ENCODE measurements at regions not wholly inside any gene's neighbourhood (a gene's known extent, or its start where the extent isn't known, plus 50 kb on each side); places are given as distances from the start of the nearest gene placed in this dataset.

DNA sequence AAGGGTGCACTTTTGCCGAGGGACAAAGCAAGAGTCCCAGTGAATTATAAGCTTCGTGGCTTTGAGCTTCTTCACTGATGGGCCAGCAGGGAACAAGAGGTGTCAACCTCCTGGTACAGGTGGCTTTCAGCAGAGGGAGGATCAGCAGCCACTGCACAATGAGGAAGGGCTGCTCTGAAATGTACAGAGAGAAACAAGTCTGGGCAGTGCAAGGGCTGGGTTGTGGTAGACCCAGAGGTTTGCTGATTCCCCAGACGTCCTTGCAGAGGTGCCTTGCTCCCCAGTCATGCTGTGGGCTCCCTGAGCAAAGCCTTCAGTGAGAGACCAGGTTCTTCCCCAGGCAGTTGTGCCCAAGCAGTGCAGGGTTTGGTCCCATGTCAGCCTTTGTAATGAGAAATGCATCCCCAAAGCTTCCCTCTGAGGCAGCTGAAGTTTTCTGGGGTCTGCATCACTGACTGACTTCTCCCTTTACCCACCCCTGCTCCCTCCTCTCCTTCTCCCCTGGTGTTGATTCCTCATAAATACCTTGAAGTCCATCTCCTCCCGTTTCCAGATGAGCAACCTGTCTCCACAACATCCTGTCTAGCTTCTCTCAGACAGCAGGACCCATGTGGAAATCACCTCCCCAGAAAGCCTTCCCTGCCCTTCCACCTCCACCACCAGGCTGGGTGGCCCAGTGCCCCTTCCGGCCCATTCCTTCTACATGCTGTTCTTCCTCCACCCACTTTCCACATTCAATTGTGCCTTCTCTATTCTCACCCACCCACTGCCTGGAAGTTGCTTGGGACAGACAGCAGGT lies 599.6 kb upstream of the ADAMTS16 start:
- DNase-seq (ENCODE audit: extremely low read depth, low read depth) = no peak

GRCh38 chr5:4541334-4541733 lies 598.8 kb upstream of the ADAMTS16 start:
- DNase-seq (ENCODE audit: extremely low read depth, low read depth) = no peak

DNA sequence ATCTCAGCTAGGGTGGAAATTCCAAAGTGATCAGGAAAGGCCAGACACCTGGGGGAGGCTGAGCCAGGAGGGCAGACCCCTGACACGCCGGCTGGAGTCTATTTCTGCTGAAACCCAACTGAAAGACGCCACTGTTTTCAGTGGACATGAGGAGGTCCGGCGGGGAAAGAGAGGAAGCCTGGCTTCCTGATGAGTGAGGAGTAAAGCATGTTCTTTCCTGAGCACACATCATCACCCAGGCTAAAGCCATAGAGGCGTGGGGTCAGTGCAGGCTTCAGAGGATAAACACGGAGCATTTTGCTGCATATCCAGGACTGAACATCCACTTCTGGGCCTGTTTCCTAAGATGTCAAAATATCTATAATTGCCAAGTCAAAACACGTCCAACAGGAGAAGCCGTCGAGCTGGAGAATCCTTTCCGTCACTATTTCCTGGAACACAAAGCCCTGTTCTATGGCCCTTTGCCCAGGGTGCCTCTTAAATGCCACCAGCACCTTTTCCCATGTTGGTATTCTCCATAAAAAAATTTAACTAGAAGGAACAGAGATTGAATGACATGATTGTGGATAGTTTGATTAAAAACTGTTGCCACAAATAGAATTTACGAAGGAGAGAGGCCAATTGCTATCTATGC lies 597.9 kb upstream of the ADAMTS16 start:
- DNase-seq (ENCODE audit: extremely low read depth, low read depth) = no peak

DNA sequence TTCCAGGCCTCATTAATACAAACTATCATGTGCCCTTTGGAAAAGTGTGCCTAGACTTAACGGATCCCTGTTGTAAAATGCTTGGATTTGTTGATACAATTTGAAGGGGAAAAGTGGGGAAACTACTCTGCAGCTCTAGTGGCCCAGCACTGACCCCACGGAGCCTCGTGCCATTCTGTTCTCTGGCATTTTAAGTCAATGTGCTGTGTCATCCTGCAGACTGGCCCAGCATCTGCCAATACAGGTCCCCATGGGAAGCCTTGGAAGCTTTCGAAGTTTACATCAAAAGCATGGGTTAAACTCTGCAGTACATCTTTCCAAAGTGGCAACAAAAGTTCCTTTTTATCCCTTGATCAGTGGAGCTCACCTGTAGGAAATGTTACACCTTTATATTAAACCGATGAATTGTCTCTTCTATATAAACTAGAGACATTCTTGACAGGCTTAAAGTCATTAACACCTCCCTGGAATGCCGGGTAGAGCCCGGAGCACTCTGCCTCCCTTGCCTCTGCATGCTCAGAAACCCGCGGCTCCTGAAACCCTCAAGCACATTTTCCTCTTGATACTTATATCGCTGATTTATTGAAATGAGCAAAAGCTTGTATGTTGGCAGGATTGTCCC lies 596.0 kb upstream of the ADAMTS16 start:
- no peak for DNase-seq (ENCODE audit: extremely low read depth, low read depth)

DNA sequence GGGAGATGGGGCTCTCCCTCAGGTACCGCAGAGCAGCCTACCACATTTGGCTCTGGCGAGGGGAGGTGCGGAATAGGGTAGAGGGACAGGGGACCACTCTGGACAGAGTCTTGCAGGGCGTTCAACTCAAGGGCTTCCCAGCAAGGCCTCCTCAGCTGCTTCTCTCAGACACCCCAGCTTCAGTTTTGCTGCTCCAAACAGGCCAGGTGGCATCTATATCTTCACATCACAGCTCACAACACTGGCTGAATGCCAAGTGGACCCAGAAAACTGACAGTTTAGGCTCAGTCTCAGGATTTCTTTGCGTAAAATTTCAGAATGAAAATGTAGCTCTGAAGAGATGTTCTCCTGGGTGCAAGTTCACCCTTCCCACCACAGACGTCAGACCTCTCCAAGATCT lies 592.6 kb upstream of the ADAMTS16 start:
- no peak for DNase-seq (ENCODE audit: extremely low read depth, low read depth)

DNA sequence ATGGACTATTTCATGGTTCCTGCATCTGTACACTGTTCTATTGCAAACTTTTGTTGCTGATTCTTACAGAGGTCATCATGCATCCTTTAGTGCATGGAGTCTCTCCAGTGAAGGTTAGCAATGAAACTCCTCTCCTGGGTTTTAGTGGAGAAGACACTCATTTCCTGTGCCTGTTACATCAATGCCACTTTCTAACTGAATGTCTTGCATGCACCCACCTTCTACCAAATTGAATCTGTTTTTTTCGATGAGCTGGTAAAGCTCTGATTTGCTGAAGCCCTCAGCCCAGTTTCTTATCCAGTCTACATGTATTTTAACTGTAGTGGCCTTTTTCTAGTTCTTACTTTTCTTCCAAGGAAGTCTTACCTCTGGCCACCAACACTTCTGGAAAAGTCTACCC lies 591.8 kb upstream of the ADAMTS16 start:
- DNase-seq (ENCODE audit: extremely low read depth, low read depth) = no peak

GRCh38 chr5:4549351-4549750 lies 590.8 kb upstream of the ADAMTS16 start:
- DNase-seq (ENCODE audit: extremely low read depth, low read depth) = no peak

- no peak for DNase-seq (ENCODE audit: extremely low read depth, low read depth)
Observed at GRCh38 chr5:4551034-4551433, 589.1 kb upstream of the ADAMTS16 start.

DNA sequence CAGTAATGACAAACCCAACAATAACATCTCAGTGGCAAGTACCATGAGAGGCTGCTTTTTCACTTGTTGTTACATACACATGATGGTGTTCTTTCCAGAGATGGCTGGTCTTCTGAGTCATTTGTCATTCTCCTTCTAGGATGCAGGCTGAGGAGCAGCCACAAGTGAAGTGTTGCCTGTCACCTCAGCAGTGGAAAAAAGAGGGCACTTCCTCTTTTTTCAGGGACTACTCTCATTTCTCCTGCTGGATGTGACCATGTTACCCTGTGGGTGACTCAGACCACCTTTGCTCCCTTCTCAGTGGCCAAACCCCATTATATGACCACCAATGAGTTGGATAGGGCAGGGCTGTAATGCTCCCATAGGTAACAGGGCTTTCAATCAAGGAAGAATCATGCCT lies 587.0 kb upstream of the ADAMTS16 start:
- DNase-seq (ENCODE audit: extremely low read depth, low read depth) = no peak

DNA sequence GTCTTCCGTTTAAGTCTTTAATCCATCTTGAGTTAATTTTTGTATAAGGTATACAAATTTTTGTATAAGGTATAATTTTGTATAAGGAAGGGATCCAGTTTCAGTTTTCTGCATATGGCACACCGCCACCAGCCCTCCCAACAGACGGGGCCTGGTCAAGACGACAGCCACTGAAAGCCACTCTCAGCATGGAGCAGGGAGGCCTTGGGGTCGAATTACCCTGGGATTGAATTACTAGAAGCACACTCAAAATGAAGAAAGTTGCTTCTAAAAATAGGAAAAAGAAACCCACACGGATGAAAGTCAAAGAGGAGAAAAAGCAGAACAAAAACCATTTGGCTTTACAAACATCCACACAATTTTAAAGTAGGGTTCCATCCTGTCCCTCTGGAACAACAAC lies 586.2 kb upstream of the ADAMTS16 start:
- DNase-seq (ENCODE audit: extremely low read depth, low read depth) = no peak

DNA sequence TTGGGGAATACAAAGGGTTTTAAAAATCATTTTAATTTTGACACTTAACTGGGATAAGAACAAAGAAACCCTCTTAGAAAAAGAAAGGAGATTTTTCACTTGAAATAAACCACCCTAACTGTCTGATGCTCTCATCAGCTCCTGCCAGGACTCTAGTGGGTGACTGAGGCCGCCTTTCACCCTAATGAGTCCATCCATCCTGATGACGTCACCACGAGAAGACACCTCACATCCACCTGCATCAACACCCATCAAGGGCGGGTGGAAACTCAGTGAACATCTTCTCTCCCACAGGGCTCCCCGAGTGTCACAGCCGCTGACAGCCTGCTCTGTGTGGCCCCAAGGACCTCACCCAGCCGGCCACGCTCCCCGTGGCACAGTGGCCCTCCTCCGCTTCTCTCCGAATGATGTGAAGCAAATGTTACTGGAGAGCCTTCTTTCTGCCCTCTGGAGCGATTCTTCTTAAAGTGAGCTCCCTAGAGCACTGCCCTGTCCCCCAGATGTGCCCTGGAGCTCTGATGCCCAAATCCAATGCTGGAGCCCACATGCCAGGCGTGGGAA lies 584.3 kb upstream of the ADAMTS16 start:
- no peak for DNase-seq (ENCODE audit: extremely low read depth, low read depth)

GRCh38 chr5:4561403-4561802 lies 578.7 kb upstream of the ADAMTS16 start:
- no peak for DNase-seq (ENCODE audit: extremely low read depth, low read depth)

DNA sequence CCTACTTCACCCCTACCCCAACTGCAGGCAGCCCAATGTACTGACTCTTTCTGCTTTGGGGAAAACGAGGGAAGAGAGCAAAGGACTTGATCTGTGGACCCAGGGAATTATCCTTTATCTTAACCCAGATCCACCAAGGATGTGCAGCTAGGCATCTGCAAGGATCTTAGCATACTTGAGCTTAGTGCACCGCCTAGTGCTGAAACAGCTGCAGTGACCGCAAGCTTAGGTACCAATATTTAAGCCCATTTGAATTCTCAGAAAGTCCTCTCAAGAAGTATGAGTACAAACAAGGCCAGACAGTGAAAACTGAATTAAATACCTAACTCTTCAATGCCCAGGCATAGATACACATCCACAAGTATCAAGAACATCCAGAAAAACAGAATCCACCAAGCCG lies 576.7 kb upstream of the ADAMTS16 start:
- no peak for DNase-seq (ENCODE audit: extremely low read depth, low read depth)

DNA sequence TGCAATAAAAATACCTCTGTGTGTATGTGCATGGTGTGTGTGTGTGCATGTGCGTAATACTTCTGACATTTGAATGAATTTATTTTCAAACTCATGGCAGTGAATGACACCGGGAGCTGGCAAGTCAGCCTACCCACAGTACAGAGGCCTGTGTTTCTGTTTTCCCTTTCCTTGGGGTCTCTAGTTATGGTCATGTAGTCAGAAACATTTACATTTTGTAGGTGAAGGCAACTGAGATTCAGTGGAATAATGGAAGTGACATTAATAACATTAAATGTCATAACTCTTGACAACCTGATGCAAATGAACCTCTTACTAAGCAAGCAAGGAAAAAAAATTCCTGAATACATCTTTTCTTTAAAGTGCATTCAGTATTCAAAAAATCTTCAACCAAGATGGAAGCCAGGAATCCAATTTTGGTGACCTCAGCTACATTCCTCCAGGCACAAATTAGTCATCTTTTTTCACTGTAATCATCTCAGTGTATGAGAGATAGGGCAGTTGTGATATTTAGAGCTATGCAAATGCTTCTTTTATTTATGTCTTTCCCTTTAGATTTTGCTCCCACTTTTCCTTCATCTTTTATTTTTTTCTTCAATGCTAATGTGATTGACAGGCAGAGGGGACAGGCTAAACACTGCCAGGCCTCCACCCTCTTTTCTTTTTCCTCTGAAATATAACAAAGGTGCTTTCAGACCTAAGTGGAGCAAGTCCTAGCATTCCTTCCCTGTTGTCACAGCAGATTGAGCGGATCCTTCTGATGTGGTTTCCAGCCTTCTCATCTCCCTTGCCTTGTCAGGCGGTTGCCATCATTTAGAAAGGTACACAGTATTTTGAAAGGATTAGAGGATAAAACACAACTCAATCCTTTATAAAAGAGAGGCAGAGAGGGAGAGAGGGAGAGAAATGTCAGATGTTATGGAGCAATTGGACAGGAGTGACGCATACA lies 569.8 kb upstream of the ADAMTS16 start:
- DNase-seq (ENCODE audit: extremely low read depth, low read depth) = no peak

DNA sequence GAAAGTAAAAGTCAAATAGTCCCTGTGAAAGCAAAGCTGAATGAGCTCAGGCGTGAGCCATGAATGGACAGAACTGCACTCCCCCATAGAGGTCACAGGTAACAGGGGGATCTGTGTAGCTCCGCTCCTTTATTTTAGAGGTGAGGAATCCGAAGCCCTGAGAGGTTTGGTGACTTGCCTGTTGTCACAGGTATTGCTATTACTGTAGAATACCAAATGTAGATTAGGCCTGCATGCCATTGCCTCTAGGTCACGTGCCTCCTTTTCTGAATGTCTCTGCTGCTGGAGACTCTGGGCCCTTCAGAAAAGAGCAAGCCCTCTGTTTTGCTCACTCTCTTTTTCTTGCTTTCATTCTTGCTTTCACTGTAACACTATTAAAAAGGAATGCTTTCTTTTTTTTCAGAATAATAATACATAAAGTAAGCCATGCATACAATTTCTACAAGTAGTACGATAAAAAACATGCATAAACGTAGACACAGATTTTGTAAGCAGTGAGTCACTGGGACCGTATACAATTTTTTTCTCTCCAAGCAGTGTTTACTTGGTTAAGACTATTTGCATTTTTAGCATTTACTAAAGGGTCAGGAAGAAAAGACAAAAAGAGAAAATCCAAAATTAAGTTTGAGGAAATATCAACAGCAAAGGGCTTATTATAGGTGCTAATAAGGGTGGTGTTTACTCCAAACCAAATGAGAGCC lies 568.7 kb upstream of the ADAMTS16 start:
- no peak for DNase-seq (ENCODE audit: extremely low read depth, low read depth)

DNA sequence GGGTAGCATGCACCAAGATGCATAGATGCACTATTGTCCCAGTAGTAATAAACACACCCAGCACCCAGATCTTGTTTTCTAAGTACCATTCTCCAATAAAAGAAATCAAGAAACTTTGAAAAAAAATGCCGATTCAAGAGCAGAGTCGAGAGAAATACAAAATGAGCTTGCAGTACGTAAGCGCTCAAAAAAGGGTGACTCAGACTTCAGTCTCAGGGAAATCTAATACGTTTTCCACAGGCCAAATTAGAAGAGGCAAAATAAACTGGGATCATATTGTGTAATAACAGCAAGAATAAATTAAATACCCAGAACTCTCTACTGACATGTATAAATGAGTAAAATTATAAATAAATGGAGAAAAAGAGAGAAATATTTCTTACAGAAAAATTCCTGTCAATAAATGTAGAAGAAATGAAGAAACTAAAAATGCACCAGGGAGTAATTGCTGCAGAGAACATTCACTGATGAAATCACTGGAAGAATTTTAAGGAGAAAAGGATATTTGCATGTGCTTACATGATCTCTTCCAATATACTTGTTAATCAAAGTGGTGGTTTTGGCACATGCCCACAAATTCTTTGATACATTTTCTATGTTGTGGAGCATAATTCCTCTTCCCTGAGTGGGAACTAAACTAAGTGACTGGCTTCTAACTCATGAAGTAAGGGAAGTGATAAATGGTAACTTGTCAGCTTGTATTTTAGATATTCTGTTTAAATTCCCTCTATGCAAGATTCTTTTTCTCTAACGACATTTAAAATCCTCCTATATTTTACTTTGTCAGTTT lies 567.6 kb upstream of the ADAMTS16 start:
- DNase-seq (ENCODE audit: extremely low read depth, low read depth) = no peak

- no peak for DNase-seq (ENCODE audit: extremely low read depth, low read depth)
Observed at GRCh38 chr5:4575608-4576007, 564.5 kb upstream of the ADAMTS16 start.

DNA sequence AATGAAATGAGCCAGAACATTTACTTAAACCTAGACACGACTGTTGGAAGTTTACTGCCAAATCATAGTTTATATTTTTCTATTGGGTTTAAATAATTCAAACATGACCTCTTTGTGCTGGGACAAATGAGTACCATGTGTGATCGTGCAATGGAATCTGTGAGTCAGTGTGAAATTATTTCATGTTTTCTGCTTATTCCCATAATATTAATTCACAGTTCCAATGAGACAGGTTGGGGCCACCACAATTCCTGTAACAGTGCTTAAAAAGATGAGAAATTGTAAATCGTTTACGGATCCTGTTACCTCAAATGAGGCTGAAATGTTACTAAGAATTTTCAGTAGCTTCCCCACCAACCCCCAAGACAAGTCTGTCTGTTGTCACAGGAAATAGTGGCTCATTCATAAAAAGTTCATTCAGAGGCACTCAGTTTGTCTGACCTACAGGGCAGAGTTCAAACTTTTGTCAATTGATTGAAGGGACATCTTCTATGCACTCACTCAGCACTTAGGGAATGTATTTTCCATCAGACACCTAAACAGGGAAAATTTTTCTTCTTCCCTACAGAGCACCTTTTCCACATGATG lies 563.9 kb upstream of the ADAMTS16 start:
- DNase-seq (ENCODE audit: extremely low read depth, low read depth) = no peak

- no peak for DNase-seq (ENCODE audit: extremely low read depth, low read depth)
Observed at GRCh38 chr5:4576908-4577307, 563.2 kb upstream of the ADAMTS16 start.

Data from NCI-H460 (cell line).